A673 (cell line): ENCODE measurements at regions not wholly inside any gene's neighbourhood (a gene's known extent, or its start where the extent isn't known, plus 50 kb on each side); places are given as distances from the start of the nearest gene placed in this dataset.

Experiments used
- EZH2 ChIP-seq: fragments of 200-600 bp; sonication (generic); IDR thresholded peaks from 2 replicates; pipeline ENCODE4 v1.6.1; 2017; ENCODE audit warnings: borderline replicate concordance, low read depth, mild to moderate bottlenecking, mixed read lengths, antibody characterized with exemption, low read length; ENCODE audit not compliant: poor library complexity, severe bottlenecking
- TF ChIP-seq, protein P1 (sequence below): fragments of 300-800, 200-600 bp; sonication (generic); conservative IDR thresholded peaks from 2 replicates; pipeline ENCODE4 v1.5.1; 2017; ENCODE audit warnings: low read depth, mild to moderate bottlenecking, antibody characterized with exemption, low read length, moderate library complexity, mixed read lengths

DNA sequence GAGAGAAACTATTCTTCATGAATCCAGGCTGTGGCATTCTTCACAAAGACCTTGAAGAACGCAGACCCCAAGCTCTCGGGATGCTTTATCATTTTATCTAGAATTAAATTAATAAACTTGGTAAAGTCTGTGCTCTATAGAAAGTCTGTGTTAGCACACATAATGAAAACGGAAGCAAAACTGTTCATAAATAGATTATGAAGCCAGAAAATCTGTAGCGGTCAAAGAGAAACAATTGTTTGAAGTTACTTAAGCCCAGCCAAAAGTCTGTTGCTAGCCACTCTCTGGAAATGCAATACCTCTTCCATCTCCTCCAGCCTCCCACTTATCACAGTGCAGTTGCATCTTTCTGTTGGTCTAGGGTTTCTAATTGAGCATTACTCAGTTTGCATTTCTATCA is 375.9 kb downstream of the KIF4B start:
- TF ChIP-seq, protein P1, sequence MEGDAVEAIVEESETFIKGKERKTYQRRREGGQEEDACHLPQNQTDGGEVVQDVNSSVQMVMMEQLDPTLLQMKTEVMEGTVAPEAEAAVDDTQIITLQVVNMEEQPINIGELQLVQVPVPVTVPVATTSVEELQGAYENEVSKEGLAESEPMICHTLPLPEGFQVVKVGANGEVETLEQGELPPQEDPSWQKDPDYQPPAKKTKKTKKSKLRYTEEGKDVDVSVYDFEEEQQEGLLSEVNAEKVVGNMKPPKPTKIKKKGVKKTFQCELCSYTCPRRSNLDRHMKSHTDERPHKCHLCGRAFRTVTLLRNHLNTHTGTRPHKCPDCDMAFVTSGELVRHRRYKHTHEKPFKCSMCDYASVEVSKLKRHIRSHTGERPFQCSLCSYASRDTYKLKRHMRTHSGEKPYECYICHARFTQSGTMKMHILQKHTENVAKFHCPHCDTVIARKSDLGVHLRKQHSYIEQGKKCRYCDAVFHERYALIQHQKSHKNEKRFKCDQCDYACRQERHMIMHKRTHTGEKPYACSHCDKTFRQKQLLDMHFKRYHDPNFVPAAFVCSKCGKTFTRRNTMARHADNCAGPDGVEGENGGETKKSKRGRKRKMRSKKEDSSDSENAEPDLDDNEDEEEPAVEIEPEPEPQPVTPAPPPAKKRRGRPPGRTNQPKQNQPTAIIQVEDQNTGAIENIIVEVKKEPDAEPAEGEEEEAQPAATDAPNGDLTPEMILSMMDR: no peak
- TF ChIP-seq EZH2: no peak
